ENCODE measurements at regions not wholly inside any gene's neighbourhood (a gene's known extent, or its start where the extent isn't known, plus 50 kb on each side); places are given as distances from the start of the nearest gene placed in this dataset.

GRCh38 chr1:224486801-224487583 is 52.4 kb upstream of the WDR26 start:
- in situ Hi-C loops (cut with MboI) (no loop called here), intact Hi-C loops (cut with micrococcal nuclease; ENCODE audit: unreplicated experiment) (no loop called here)
- Histone ChIP-seq H3K4me1 (ENCODE audit: control insufficient read depth, insufficient read depth, low read length) (no peaks in the 10 kb centered on the region), H3K27ac (ENCODE audit: control insufficient read depth, insufficient read depth) (no peak overlapping the region), H3K4me3 (no peak overlapping the region), H2AFZ (ENCODE audit: control insufficient read depth, low read depth, low read length) (peak overlapping the region; percentile 28; the same call in 1 of the 2 replicates), H4K20me1 (ENCODE audit: control insufficient read depth, insufficient read depth) (no peaks in the 10 kb centered on the region), H3K36me3 (ENCODE audit: control insufficient read depth in 2 of 2, insufficient read depth in 2 of 2, low read length in 1 of 2) (no peaks in the 10 kb centered on the region), H3K9ac (ENCODE audit: control insufficient read depth, insufficient read depth, low read length) (no peak overlapping the region), H3K79me2 (ENCODE audit: control insufficient read depth, insufficient read depth, low read length) (no peaks in the 10 kb centered on the region), H3K27me3 (replicated peaks in 1 of 2; ENCODE audit: control insufficient read depth in 2 of 2, insufficient read depth in 2 of 2, low read length in 1 of 2) (no peaks in the 10 kb centered on the region), H3K4me2 (ENCODE audit: control insufficient read depth, insufficient read depth) (no peak overlapping the region), H3K9me3 (replicated peaks; ENCODE audit: control insufficient read depth, insufficient read depth, low read length) (no peaks in the 10 kb centered on the region; the same call in 2 of the 3 replicates)
- no peak for DNase-seq (ENCODE audit: low read depth, low spot score)
- ATAC-seq = no peak
- RAD21 ChIA-PET (ENCODE audit: unreplicated experiment) = interaction anchor here (0.5 to 1.3 kb wide), 2 partner anchors 11 to 29 kb away, joined by 3 read pairs; no protein-coding TSS in a partner anchor
- no peak for TF ChIP-seq DPF2 (IDR thresholded peaks at IDR 0.05)
- TF ChIP-seq ATF2 (IDR thresholded peaks at IDR 0.05; ENCODE audit: low read length) = no peak
- no peak for TF ChIP-seq SREBF2 (IDR thresholded peaks at IDR 0.05; ENCODE audit: low read length)
- TF ChIP-seq SPI1 (IDR thresholded peaks at IDR 0.05; ENCODE audit: borderline replicate concordance, insufficient read depth, low read depth, low read length) = peak; percentile 34; the same call in 1 of the 2 replicates
- TF ChIP-seq EED (IDR thresholded peaks at IDR 0.05; ENCODE audit: low read depth) = no peak
- no peak for TF ChIP-seq SUZ12 (IDR thresholded peaks at IDR 0.05; ENCODE audit: unreplicated experiment)
- TF ChIP-seq SRF (IDR thresholded peaks at IDR 0.05; ENCODE audit: low read depth in 2 of 2, low read length in 2 of 2) = no peak
- SMC1A ChIA-PET (ENCODE audit: uncharacterized antibody, unreplicated experiment) = interaction anchor here (0.6 to 3.5 kb wide), 3 partner anchors 12 to 25 kb away, joined by 3 to 12 read pairs (median 3); no protein-coding TSS in a partner anchor
- WGBS (ENCODE audit: insufficient coverage, insufficient replicate concordance, low lambda C conversion rate, missing lambda C conversion rate) = 91% methylated on average over 6 of the region's 6 CpGs
- FAIRE-seq = no peak
- no TSS peak for BruUV-seq (replicated peaks)
- POLR2A ChIA-PET = interaction anchor here (0.6 to 1.1 kb wide), 2 partner anchors 11 to 25 kb away, joined by 3 to 4 read pairs; no protein-coding TSS in a partner anchor
- CTCF ChIA-PET = interaction anchor here (1.1 to 2.1 kb wide), 3 partner anchors 10 to 365 kb away, joined by 4 to 6 read pairs (median 4); no protein-coding TSS in a partner anchor

Data from GM12878 (cell line).